ENCODE measurements at regions not wholly inside any gene's neighbourhood (a gene's known extent, or its start where the extent isn't known, plus 50 kb on each side); places are given as distances from the start of the nearest gene placed in this dataset.

GRCh38 chr15:69853544-69853951, 244.2 kb downstream of the TLE3 start:
- TF ChIP-seq POLR2A (IDR thresholded peaks at IDR 0.05) (no peak), CTCF (IDR thresholded peaks at IDR 0.05) (no peak)

All from vagina (tissue), 2 donors.